Uterus (tissue), 2 donors: ENCODE measurements at regions not wholly inside any gene's neighbourhood (a gene's known extent, or its start where the extent isn't known, plus 50 kb on each side); places are given as distances from the start of the nearest gene placed in this dataset.

Source experiments
- CTCF ChIP-seq, 4 experiments: fragments of 200-600 bp in 2 of 4; fragments of 450-650 bp in 2 of 4; sonication (generic) in 2 of 4; IDR thresholded peaks; one replicate each; pipeline ENCODE4 v1.5.1; 2016 to 2019; ENCODE audit warnings: antibody characterized with exemption in 4 of 4, mild to moderate bottlenecking in 2 of 4, moderate library complexity in 1 of 4
- POLR2A ChIP-seq, 2 donors: fragments of 450-650 bp; IDR thresholded peaks; one replicate each; pipeline ENCODE4 v1.6.1; 2016; ENCODE audit warnings: antibody characterized with exemption in 2 of 2, mild to moderate bottlenecking in 1 of 2, moderate library complexity in 1 of 2

DNA sequence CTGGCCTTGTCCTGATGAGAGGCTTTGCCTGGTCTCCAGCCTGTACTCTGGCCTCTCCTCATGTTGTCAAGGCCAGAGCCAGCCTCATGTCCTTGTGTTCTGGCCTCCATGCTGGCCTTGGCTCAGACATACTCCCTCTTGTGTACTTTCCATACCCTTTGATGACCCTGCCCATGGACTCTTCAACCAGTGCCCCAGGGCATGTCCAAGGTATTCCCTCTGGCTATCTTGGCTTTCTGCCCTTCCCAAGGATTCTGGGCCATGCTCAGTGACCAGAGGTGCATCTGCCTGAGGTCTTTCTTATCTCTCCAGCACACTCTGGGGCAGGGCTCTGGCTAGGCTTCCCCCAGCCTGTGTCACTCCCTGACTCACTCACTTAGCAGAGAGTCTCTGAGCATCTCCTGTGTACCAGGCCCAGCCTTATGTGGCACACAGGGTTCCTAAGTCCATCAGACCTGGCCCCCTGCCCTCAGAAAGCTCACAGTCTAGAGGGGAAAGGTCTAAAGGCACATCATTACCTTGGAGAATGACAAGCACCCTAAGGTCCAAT is 141.4 kb upstream of the GRIK3 start:
- TF ChIP-seq CTCF (IDR thresholded peaks at IDR 0.05) (no peak), POLR2A (IDR thresholded peaks at IDR 0.05) (no peak)
